KMS-11 (cell line): ENCODE measurements at regions not wholly inside any gene's neighbourhood (a gene's known extent, or its start where the extent isn't known, plus 50 kb on each side); places are given as distances from the start of the nearest gene placed in this dataset.

Experiments used
- H2AFZ ChIP-seq: fragments of 200-600 bp; sonication (generic); 2 replicates; pipeline ENCODE4 v1.6.1; 2016; ENCODE audit warnings: antibody characterized with exemption, mixed run types, low read depth
- H3K27ac ChIP-seq: fragments of 200-600 bp; sonication (generic); 2 replicates; pipeline ENCODE4 v1.6.1; 2016; ENCODE audit warnings: mild to moderate bottlenecking, mixed run types
- H3K27me3 ChIP-seq: fragments of 200-600 bp; sonication (generic); 2 replicates; pipeline ENCODE4 v1.6.1; 2017; ENCODE audit warnings: mild to moderate bottlenecking, low read depth, mixed run types, moderate library complexity; ENCODE audit not compliant: insufficient read depth
- H3K36me3 ChIP-seq: fragments of 200-600 bp; sonication (generic); 2 replicates; pipeline ENCODE4 v1.6.1; 2017; ENCODE audit warnings: mild to moderate bottlenecking, mixed run types; ENCODE audit not compliant: insufficient read depth
- H3K4me1 ChIP-seq: fragments of 200-600 bp; sonication (generic); 2 replicates; pipeline ENCODE4 v1.6.1; 2016; ENCODE audit warnings: mild to moderate bottlenecking, low read depth, mixed run types; ENCODE audit not compliant: poor library complexity, severe bottlenecking
- H3K4me2 ChIP-seq: fragments of 200-600 bp; sonication (generic); 2 replicates; pipeline ENCODE4 v1.7.0; 2016; ENCODE audit warnings: mild to moderate bottlenecking, mixed run types
- H3K4me3 ChIP-seq: fragments of 200-600 bp; sonication (generic); IDR thresholded peaks from 2 replicates; pipeline ENCODE4 v1.6.1; 2017; ENCODE audit warnings: low read depth, low read length, mixed read lengths; ENCODE audit not compliant: insufficient read depth
- H3K79me2 ChIP-seq: fragments of 200-600 bp; sonication (generic); 2 replicates; pipeline ENCODE4 v1.6.1; 2016; ENCODE audit warnings: low read depth, mixed run types; ENCODE audit not compliant: insufficient read depth
- H3K9ac ChIP-seq: fragments of 200-600 bp; sonication (generic); 2 replicates; pipeline ENCODE4 v1.6.1; 2016; ENCODE audit warnings: mild to moderate bottlenecking, mixed run types
- H4K20me1 ChIP-seq: fragments of 200-600 bp; sonication (generic); 2 replicates; pipeline ENCODE4 v1.6.1; 2016; ENCODE audit warnings: mild to moderate bottlenecking, mixed run types; ENCODE audit not compliant: insufficient read depth
- CTCF ChIP-seq: fragments of 200-600 bp; sonication (generic); conservative IDR thresholded peaks from 2 replicates; pipeline ENCODE4 v1.6.1; 2017; ENCODE audit warnings: low read depth, mild to moderate bottlenecking, antibody characterized with exemption, low read length, moderate library complexity, mixed read lengths

DNA sequence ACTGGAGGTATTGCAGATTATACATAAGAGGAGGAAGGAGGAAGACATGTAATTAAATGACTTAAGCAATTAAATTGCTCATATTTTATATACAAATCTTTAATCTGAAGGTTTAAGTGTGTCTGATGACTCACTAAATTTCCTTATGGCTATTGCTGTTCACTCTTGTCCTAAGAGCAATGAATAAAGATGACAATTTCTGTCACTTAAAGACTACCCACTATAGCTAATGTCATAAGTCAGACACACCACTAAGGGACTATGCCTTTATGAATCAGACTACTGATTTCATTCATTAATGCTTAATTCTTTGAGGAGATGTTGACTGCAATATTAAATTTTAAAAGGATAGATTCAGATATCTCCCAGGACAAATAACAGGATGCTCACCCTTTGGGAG, 1514.7 kb downstream of the PCDH18 start:
- no peak overlapping the region for H2AFZ ChIP-seq
- no peak overlapping the region for H3K9ac ChIP-seq
- no peaks in the 10 kb centered on the region for H3K79me2 ChIP-seq

GRCh38 chr4:136012220-136012619, 1520.1 kb downstream of the PCDH18 start:
- Histone ChIP-seq H4K20me1 (no peaks in the 10 kb centered on the region), H3K4me1 (no peaks in the 10 kb centered on the region), H3K4me3 (no peak overlapping the region), H3K79me2 (no peaks in the 10 kb centered on the region), H3K27ac (no peak overlapping the region), H2AFZ (no peak overlapping the region), H3K27me3 (no peaks in the 10 kb centered on the region), H3K9ac (no peak overlapping the region), H3K4me2 (no peak overlapping the region), H3K36me3 (no peaks in the 10 kb centered on the region)
- no peak for TF ChIP-seq CTCF

More for the DNA sequence above, 1514.7 kb downstream of the PCDH18 start:
- no peak for TF ChIP-seq CTCF
- H3K27me3 ChIP-seq, result no peaks in the 10 kb centered on the region
- H4K20me1 ChIP-seq, result no peaks in the 10 kb centered on the region
- no peak overlapping the region for H3K27ac ChIP-seq
- no peaks in the 10 kb centered on the region for H3K36me3 ChIP-seq
- H3K4me2 ChIP-seq, result no peak overlapping the region
- H3K4me1 ChIP-seq, result no peaks in the 10 kb centered on the region
- H3K4me3 ChIP-seq, result no peak overlapping the region

GRCh38 chr4:136009258-136009832, 1522.9 kb downstream of the PCDH18 start:
- no peak for TF ChIP-seq CTCF
- Histone ChIP-seq H2AFZ (no peak overlapping the region), H3K4me1 (no peaks in the 10 kb centered on the region), H3K4me2 (no peak overlapping the region), H3K79me2 (no peaks in the 10 kb centered on the region), H3K27me3 (no peaks in the 10 kb centered on the region), H3K27ac (no peak overlapping the region), H4K20me1 (no peaks in the 10 kb centered on the region), H3K36me3 (no peaks in the 10 kb centered on the region), H3K9ac (no peak overlapping the region), H3K4me3 (no peak overlapping the region)

DNA sequence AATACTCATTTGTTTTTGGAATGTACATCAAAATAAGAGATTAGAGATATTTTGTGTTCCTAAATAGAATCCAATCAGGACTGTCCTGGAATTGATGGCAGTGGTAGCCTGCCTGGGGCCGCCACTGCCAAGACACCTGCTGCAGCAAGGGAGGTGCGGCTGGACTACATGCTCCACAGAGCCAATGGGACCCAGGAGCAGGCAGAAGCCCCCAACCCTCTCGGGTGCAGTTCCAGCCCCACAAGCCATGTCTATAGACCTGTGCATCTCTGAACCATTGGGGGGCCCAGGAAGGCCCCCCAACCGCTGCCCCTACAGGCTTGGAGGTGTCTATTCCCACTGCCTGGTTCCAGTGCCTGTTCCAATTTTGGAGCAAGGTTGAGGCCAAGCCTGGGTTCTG, 1524.3 kb downstream of the PCDH18 start:
- TF ChIP-seq CTCF, result no peak
- Histone ChIP-seq H3K79me2 (no peaks in the 10 kb centered on the region), H3K4me2 (no peak overlapping the region), H3K4me1 (no peaks in the 10 kb centered on the region), H4K20me1 (no peaks in the 10 kb centered on the region), H3K9ac (no peak overlapping the region), H3K27me3 (no peaks in the 10 kb centered on the region), H3K27ac (no peak overlapping the region), H3K4me3 (no peak overlapping the region), H3K36me3 (no peaks in the 10 kb centered on the region), H2AFZ (no peak overlapping the region)
